AG04450 (cell line): ENCODE measurements at regions not wholly inside any gene's neighbourhood (a gene's known extent, or its start where the extent isn't known, plus 50 kb on each side); places are given as distances from the start of the nearest gene placed in this dataset. TPM values are rescaled to one million over a fixed set of nuclear protein-coding genes. Genes with fewer than 3 reads are reported as not detected.

Source experiments
- CTCF ChIA-PET: fragments of 300-600, 350-600 bp; formaldehyde crosslinking; extraction: SDS; loops from one replicate; lab custom pipeline; 2022; ENCODE audit warnings: antibody characterized with exemption, inconsistent platforms; lab: Charles Lee
- POLR2A ChIA-PET: fragments of 350-600 bp; formaldehyde crosslinking; extraction: SDS; loops from one replicate; lab custom pipeline; 2021; ENCODE audit warnings: antibody characterized with exemption, inconsistent platforms; lab: Yijun Ruan, JAX
- DNase-seq: peaks from one replicate; pipeline ENCODE4 v3.0.0-alpha.2; 2011; ENCODE audit warnings: low read depth, low spot score
- H3K27ac ChIP-seq: one replicate; pipeline ENCODE4 v1.5.1; 2012; ENCODE audit warnings: low read depth, low read length, control low read depth
- H3K27me3 ChIP-seq: one replicate; pipeline ENCODE4 v1.6.0; 2012; ENCODE audit warnings: low read length; ENCODE audit not compliant: control insufficient read depth, insufficient read depth
- H3K4me3 ChIP-seq: 2 replicates; pipeline ENCODE4 v1.5.1; 2011; ENCODE audit warnings: mild to moderate bottlenecking, low read depth, low read length, control low read depth
- H3K9me3 ChIP-seq: 2 replicates; pipeline ENCODE4 v1.5.1; 2012; ENCODE audit warnings: low read length; ENCODE audit not compliant: control insufficient read depth, insufficient read depth
- CTCF ChIP-seq: IDR thresholded peaks from 2 replicates; pipeline ENCODE4 v1.5.1; 2011; ENCODE audit warnings: low read depth, low read length, control low read depth, inconsistent platforms
- small RNA-seq: library from RNA; depleted of rRNA; stranded (forward); fragments of <200 nt; gene quantifications from one replicate; pipeline ENCODE3, GENCODE V24; 2012; ENCODE audit warnings: low read depth; ENCODE audit not compliant: insufficient read length

GRCh38 chr10:7467031-7467667 is 56.3 kb upstream of the SFMBT2 start:
- ChIA-PET POLR2A (no interaction called here), CTCF (no interaction called here)
- no peak for TF ChIP-seq CTCF
- no peak for DNase-seq
- Histone ChIP-seq H3K27me3 (no peaks in the 10 kb centered on the region), H3K9me3 (no peaks in the 10 kb centered on the region), H3K4me3 (no peak overlapping the region), H3K27ac (no peak overlapping the region)

- H3K9me3 ChIP-seq: no peaks in the 10 kb centered on the region
- ChIA-PET POLR2A (no interaction called here), CTCF (no interaction called here)
- no peak for DNase-seq
- TF ChIP-seq CTCF: no peak
- H3K27ac ChIP-seq: no peak overlapping the region
- no peak overlapping the region for H3K4me3 ChIP-seq
- no peaks in the 10 kb centered on the region for H3K27me3 ChIP-seq
These were observed 53.9 kb upstream of the SFMBT2 start for GRCh38 chr10:7464691-7465090.

Small RNA genes lying in the stretch of these regions (small RNA-seq; reads per million reads assigned to genes)
- not detected for gene RNU6-535P
